GM21447 (cell line): ENCODE measurements at regions not wholly inside any gene's neighbourhood (a gene's known extent, or its start where the extent isn't known, plus 50 kb on each side); places are given as distances from the start of the nearest gene placed in this dataset.

ENCODE experiments used
- ATAC-seq: cut with Tn5 transposase; IDR thresholded peaks from one replicate; pipeline ENCODE4 v1.9.1; 2021; ENCODE audit not compliant: unreplicated experiment

GRCh38 chr4:57632564-57632963, 522.4 kb upstream of the IGFBP7 start:
- no peak for ATAC-seq

- ATAC-seq = no peak
Measured at GRCh38 chr4:57631147-57631546, 521.0 kb upstream of the IGFBP7 start.

DNA sequence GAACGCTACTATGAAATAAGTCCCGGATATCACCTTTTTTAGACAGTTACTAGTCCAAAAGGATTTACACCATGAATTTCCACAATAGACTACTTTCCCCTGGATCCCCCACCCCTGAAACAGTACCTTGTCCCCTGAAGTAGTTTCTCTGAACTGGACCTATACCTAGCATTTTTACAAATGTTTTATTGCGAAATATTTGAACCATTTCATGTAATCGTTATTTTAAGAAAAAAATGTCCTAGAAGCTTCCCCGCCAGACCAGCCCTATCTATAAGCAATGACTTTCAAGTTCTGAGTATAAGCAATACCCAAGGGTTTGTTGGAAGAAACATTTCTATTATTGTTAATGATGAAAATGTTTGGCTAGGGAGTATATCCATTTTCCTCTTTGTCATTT, 517.8 kb upstream of the IGFBP7 start:
- ATAC-seq = no peak

DNA sequence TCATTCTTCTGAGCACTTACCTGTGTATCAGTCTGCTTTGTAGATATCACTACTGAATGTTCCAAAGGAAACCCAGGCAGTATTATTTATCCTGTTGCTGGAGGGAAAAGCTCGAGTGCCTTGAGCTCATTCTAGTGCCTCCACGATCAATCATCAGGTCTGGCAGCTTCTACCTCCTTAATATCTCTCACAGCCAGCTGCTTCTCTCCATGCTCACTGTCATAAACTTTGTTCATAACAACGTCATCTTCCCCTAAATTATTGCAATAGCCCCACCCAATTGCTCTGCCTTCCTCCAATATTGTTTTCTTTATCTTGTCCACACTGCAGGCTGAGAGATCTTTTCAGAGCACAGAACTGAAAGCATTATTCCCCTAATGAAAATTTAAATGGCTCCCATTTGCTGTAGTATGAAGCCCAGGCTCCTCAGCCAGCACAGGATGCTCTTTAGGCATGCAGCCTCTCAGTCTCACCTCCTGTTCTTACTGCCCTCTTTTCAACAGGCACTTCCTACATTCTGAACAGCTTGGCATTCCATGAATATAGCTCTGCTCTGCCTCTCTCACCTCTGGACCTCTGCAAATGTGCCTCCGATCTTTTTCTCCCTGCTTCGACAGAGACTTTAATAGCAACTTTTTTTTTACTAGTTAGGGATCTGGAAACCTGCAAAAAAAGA, 504.2 kb upstream of the IGFBP7 start:
- no peak for ATAC-seq

DNA sequence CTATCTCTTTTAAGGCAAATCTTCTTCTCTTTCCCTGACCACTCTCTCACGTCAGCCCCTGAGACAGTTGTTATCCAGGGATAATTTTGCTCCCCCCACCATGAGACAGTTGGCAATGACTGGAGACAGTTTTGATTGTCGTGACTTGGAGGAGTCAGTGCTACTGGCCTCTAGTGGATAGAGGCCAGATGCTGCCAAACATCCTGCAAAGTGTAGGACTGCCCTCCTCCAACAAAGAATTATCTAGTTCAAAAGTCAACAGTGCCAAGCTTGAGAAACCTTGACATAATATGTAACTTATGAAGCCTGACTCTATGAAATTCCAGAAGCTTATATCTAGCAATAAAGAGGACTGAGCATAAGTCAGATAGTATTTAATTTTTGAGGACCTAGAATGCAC, 502.1 kb upstream of the IGFBP7 start:
- ATAC-seq = no peak

DNA sequence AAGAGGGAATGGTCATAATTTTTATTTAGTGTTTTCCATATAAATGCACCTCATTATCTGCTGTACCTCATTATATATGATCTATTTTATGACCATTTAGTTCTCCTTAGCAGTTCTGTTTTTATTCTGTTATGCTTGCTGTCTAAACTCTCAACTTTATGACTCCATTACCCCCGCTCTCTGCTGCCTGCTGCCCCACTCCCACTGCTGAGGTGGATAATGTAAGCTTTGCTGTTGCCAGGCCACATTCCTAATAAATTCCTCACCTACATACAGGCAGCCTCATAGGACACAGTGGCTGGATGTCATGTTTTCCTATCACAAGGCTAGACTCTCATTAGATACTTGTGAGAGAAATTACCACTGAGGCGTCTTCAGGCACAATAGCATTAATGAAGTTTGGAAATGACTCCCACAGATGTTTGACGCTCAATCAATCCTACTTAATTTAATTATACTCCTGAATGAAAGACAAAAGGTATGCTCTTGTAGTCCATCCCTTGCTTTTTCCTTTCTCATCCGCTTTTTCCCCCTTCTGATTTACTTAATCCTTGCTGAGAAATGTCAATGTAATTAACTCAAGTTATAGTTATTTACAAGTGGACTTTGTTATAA, 497.5 kb upstream of the IGFBP7 start:
- no peak for ATAC-seq

- no peak for ATAC-seq
Measured at GRCh38 chr4:57605376-57605775, 495.2 kb upstream of the IGFBP7 start.

DNA sequence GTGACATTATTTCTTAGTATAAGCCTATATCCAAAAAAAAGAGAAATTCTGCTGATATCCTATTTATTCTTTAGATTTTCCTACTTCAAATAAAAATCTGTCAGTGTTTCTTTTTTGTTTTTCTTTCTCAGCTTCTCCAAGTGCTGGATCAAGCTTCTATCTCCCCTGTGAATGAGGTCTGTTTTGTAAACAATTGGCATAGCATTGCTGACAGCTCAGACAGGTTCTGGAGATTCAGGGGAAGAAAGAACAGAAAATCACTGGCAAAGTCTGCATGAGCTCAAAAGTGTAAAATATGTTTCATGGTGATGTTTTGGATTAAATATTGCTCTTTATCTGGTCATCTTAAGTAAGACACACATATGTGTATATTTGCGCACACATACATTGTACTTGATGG, 492.0 kb upstream of the IGFBP7 start:
- no peak for ATAC-seq

GRCh38 chr4:57591073-57591472, 480.9 kb upstream of the IGFBP7 start:
- ATAC-seq = no peak

GRCh38 chr4:57588557-57588956, 478.4 kb upstream of the IGFBP7 start:
- no peak for ATAC-seq

- no peak for ATAC-seq
Measured at GRCh38 chr4:57580710-57581599, 470.8 kb upstream of the IGFBP7 start.

DNA sequence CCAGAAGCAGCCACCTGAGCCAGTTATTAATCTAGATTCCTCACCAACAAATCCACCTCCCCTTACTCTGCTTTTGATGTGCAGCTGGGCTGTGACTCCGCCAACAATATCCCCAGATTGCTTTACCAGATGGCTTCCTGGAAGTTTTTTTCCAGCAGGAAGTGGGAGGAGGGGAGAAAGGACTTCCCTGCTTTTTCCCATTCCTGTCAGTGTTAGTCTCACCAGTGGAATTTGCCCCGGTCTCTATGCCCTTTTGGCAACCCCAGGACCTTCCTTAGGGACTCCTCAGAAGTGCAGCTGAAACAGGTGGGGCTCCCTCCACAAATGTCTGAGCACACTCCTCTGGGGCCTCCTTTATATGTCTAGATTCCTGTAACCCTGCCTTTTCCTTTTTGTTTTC, 465.2 kb upstream of the IGFBP7 start:
- no peak for ATAC-seq

DNA sequence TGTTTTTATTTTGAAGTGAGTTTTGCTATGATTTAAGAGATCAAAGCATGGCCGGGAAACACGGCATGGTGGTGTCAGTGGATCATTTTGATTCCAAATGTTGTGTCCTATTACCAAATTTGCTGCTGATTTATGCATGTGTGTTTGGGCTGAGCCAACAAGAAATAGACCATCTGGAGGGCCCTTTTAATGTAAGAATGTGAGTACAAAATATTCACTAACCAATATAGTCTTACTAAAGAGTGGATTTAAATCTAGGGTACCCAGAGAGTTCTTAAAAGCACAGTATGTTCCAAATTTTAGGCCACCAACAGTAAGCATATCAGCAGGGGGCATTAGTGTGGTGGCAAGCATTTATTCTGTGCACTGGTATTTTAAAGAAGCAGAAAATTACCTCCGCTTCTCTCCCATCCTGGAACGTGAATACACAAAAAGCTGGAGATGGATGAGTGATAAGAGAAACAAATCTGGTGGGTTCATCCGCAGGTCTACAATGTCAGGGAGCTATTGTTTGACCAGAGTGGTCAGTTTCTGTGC, 444.4 kb upstream of the IGFBP7 start:
- no peak for ATAC-seq

DNA sequence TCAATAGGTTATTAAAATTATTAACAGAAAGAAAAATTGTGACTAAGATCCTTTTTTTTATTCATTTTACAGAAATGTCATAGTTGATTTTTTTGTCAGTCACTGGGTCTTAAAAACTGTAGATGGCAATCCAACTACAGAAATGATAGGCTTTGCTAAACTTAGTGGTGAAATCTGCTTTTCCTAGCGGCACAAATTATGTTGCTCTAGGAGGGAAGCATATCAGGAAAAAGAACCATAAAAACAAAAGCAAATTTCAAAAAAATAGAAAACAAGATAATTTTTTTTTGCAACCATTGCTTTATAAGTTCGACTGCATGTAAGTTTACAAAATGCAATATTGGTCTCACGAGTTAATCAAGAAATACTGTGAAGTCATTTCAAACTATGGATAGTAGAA, 443.5 kb upstream of the IGFBP7 start:
- ATAC-seq = no peak

DNA sequence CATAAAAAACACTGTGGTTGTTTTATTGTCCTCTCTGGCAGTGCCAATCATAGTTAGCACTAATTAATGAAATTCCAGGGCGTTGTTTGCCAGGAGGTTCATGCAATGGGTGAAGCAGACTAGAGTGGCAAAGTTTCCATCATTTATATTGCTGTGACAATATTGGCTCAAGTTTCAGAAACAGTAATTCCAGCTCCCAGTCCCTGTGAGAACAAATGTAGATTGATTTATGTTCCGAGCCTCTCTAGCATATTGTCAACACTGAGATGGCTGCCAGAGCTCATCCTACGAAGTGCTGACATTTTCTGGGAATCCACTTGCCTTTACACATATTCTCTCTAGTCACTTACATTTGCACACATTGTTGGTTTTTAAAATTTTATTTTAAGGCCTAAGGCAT, 440.0 kb upstream of the IGFBP7 start:
- no peak for ATAC-seq

DNA sequence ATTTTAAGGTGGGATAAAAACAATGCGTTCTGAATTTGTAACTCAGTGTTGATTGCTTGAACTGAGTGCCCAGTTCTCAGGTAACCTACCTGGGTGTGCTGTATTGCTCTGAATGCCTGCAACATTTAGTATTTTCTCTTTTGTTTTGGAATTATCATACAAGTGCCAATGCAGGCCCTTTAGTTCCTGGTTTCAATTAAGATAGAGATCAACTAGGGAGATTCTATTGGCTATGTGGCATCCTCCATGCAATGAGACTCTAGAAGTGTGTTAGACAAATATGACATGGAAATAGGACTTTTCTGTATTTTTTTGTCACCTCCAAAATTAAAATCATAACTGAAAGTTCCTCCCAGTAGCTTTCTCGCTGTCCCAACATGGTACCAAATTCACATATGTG, 438.7 kb upstream of the IGFBP7 start:
- no peak for ATAC-seq

- no peak for ATAC-seq
Measured at GRCh38 chr4:57544811-57545654, 434.8 kb upstream of the IGFBP7 start.

DNA sequence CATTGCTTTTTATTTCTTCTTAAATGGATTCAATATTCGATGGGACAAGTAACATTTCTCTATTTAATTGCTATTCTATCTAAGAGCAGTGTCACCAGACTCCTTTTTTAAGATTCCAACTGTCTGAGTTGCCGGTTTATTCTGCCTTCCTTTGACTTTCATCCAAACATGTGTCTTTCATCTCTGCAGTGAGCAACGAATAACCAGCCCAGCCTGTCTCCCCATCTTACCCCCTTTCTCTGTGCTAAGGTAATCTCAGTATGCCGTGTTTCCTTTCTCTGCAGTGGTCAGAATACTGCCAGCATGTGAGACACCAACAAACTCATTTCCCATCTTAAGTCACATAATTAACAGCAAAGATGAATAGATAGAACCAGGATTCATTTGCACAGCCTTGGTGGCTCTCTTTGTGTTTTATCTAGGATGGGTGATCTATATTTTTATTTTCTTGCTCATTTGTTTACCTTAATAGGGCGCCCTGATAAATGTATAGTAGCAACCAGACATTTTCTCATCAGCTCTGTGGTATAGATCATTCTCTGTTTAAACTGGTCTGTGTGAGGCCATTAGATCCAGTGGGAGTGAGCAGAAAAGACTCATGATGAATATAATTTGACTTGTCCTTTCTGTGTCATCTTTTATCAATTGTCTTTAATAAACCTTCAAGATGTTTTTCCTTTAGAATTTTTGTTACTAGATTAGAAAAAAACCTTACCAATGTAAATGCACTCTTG, 394.8 kb upstream of the IGFBP7 start:
- ATAC-seq = no peak

DNA sequence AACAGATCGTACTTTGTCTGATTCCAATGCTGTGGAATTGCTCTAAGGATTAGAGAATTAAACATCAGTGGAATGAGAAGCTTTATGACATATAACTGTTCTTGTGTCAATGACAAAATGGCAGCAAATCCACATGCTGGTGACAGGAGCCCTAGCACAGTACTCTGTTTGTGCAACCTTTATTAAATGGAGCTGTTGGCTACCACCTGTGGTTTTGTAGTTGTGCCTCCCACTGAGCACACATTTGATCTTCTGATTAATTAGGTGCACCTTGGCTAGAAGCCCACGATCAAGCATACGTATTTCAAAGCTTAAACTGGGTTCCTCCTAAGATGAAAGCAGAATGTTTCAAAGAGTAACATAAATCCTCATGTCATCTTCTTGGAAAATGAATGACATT, 394.0 kb upstream of the IGFBP7 start:
- ATAC-seq = no peak

DNA sequence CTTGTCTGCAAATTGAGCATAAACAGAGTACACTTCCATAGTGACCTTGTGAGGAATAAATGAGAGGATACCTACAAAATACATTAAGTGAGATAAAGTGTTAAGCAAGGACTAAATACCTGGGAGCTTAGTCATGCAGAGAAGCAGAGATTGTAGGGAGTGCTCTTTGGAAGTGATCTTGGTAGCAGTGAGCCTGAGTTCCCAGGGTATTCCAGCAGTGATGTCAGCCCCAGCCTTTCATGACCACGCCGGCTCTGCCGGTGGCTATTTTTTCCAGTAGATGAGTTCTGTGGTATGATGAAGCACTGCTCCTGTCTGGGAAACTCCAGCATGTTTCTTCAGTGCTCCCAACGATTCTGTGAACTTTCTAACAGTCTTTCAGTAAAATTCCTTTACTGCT, 391.5 kb upstream of the IGFBP7 start:
- ATAC-seq = no peak
